SH-SY5Y (cell line): ENCODE measurements at regions not wholly inside any gene's neighbourhood (a gene's known extent, or its start where the extent isn't known, plus 50 kb on each side); places are given as distances from the start of the nearest gene placed in this dataset.

Experiments used
- GATA2 ChIP-seq: IDR thresholded peaks from 2 replicates; pipeline ENCODE4 v1.6.1; 2011; ENCODE audit warnings: mild to moderate bottlenecking, low read depth, low read length
- GATA3 ChIP-seq: IDR thresholded peaks from 2 replicates; pipeline ENCODE4 v1.6.1; 2011; ENCODE audit warnings: low read depth, mild to moderate bottlenecking, low read length, moderate library complexity

GRCh38 chr3:22898558-22898957, 304.6 kb upstream of the UBE2E2 start:
- TF ChIP-seq GATA3 (no peak), GATA2 (no peak)

- TF ChIP-seq GATA3 (no peak), GATA2 (no peak)
Observed at GRCh38 chr3:22899441-22899840, 303.7 kb upstream of the UBE2E2 start.

DNA sequence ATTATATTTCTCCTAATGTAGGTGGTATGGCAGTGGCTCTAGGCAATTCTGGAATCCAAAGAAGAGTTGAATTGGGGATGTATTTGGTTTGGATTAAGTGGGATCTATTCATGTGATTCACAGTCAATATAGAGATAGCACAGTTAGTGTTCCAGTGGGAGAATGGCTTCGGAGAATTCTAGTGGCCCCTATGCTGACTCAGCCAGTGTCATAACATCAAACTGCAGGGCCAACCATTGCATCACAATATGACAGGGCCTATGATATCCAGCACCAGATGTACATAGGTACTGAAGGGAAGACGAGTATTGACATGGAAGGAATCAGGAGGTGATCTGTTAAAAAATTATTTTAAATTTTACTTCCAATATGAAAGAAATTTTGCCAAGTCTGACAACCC, 302.8 kb upstream of the UBE2E2 start:
- TF ChIP-seq GATA2 (no peak), GATA3 (no peak)

GRCh38 chr3:22901684-22902083, 301.4 kb upstream of the UBE2E2 start:
- TF ChIP-seq GATA3 (no peak), GATA2 (no peak)

GRCh38 chr3:22907161-22907780, 295.9 kb upstream of the UBE2E2 start:
- TF ChIP-seq GATA2 (no peak), GATA3 (no peak)

DNA sequence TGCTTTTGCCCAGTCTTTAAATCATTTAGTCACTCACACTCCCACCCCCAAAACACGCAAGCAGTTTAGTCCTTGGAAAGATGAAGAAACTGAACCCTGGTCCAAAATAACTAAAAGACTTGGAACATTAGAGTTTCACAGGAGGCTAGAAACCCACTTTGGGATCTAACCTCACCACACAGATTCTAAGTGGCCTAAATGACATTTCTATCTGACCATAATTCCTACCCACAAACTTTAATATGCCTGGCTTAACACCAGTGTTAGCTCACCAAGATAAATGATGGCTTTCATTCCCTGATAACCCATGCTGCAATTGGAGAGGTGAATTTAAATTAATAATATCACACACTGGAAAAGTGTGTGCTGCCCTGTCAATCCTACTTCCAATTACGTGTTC, 295.3 kb upstream of the UBE2E2 start:
- no peak for TF ChIP-seq GATA2

- TF ChIP-seq GATA2 (no peak), GATA3 (no peak)
Observed at GRCh38 chr3:22908989-22909507, 294.1 kb upstream of the UBE2E2 start.

DNA sequence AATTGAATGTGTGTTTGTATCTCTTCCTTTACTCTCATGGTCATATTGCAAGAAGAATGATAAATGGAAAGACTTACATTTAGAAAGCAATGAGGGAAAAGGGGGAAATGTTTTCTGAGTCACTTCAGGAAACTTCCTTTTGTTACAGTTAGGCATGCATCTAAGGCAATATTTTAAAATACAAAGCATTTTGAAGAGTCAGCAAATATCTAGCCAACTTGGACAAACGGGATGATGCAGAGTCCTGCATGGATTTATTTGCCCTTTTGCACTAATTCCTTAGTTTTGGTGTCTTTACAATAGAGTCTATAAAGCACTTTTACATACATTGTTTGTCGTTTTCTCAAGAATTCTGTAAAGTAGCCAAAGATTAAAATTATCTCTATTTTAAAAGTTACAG, 286.2 kb upstream of the UBE2E2 start:
- TF ChIP-seq GATA3 (no peak), GATA2 (no peak)

DNA sequence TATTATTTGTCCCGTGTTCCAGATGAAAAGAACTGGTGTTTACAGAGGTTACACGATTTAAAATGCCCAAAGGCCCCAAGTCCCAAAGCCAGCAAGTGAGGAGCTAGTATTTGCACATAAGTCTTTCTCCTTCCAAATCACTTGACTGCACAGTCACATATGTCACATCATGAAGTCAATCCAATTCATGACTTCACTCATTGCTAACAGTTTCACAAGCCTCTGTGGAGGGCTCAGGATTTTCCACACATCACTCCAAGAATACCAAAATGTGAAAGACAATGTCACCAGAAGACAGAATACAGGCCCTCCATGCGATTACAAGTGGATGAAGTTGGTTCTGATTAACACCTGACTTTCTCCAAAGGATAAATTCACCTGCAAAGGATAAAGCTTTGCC, 283.1 kb upstream of the UBE2E2 start:
- no peak for TF ChIP-seq GATA2
- TF ChIP-seq GATA3 = no peak

- TF ChIP-seq GATA2 (no peak), GATA3 (no peak)
Observed at GRCh38 chr3:22922317-22922716, 280.8 kb upstream of the UBE2E2 start.

GRCh38 chr3:22923711-22924110, 279.4 kb upstream of the UBE2E2 start:
- TF ChIP-seq GATA3 = no peak
- no peak for TF ChIP-seq GATA2

GRCh38 chr3:22928216-22929110, 274.7 kb upstream of the UBE2E2 start:
- no peak for TF ChIP-seq GATA2
- TF ChIP-seq GATA3 = no peak

- no peak for TF ChIP-seq GATA2
- no peak for TF ChIP-seq GATA3
Observed at GRCh38 chr3:22933051-22933840, 269.9 kb upstream of the UBE2E2 start.

- TF ChIP-seq GATA2 (no peak), GATA3 (no peak)
Observed at GRCh38 chr3:22933841-22934116, 269.3 kb upstream of the UBE2E2 start.
